GM21529 (cell line): ENCODE measurements at regions not wholly inside any gene's neighbourhood (a gene's known extent, or its start where the extent isn't known, plus 50 kb on each side); places are given as distances from the start of the nearest gene placed in this dataset.
A peak's percentile ranks its signal among the peaks of the same experiment; 100 is the strongest.

Source experiments
- ATAC-seq: cut with Tn5 transposase; IDR thresholded peaks from one replicate; pipeline ENCODE4 v1.9.1; 2021; ENCODE audit not compliant: unreplicated experiment

DNA sequence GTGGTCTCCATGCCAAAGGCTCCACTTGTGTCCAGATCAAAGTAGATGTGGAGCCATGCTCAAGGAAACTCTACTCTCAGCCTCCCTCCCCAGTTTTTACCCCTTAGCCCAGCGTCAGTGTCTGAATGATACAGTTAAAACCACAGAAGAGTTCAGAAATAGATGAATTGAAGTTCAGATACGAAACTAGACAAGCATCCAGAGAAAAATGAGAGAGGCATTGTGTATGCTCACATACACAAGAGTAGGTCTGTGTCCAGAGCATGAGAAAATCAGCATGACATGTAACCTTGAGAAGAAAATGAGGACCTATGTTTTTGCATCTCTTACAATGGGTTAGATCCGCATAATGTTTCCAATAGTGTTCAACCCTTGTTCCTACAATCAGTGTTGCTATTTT, 612.8 kb upstream of the PKDCC start:
- no peak for ATAC-seq

DNA sequence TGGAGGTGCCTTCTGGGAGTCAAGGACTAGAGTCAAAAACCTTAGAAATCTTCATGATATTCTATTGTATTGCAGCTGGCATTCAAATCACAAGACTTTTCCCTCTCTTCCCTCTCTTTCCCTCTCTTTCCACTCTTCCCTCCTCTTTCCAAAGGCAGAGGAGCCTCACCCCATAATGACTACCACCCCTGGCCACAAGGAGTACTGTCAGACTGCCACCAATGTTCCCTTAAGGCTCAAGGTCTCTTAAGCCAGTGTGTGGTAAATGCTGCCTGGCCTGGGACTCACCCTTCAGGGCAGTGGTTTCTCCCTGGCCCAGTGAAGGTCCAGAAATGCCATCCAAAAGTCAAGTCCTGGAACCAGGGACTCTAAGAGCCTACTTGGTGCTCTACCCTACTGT, 605.9 kb upstream of the PKDCC start:
- ATAC-seq: no peak

DNA sequence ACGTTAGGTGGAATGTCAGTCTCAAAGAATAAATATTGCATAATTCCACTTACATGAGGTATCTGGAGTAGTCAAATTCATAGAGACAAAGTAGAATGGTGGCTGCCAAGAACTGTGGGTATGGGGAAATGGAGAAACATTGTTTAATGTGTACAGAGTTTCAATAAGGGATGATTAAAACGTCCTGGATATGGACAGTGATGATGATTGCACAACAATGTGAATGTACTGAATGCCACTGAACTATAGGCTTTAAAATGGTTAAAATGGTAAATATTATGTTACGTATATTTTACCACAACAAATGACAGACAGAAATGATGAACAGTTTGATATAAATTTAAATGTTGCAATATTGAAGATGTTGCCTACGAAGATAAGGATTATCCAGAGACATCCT, 602.0 kb upstream of the PKDCC start:
- ATAC-seq: no peak

DNA sequence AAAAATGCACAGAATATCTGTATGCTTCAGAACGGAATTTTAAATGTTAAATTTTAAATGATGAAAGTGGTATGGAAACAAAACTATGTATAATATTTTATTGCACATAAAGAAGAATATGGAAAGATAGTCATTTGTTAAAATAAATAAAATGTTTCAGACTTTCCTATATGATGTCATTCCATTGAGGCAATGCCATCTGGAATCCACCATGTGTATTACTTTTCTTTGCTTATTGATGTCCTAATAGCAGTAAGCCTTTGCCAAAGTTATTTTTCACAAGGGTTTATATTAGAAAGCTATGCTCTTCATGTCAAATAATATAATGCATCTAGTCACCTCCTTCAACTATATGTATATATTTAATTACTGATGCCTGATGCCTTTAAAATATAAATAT, 601.6 kb upstream of the PKDCC start:
- no peak for ATAC-seq

DNA sequence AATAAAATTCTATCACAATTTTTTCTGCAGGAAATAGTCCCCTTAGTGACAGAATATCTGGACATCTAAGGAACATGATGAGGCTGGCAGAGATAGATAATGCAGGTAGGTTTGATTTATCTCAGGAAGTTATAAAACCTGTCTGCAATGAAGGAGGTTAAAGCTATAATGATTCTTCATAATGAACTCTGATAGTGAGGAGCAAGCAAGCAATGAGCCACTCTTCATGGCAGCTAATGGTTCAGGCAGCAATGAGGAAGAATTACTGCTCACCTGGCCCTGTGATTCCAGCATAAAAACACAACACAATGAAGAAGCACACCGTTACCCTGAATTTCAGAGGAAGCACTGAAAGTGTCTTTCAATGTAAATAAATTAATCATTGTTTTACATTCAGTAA, 599.6 kb upstream of the PKDCC start:
- no peak for ATAC-seq

DNA sequence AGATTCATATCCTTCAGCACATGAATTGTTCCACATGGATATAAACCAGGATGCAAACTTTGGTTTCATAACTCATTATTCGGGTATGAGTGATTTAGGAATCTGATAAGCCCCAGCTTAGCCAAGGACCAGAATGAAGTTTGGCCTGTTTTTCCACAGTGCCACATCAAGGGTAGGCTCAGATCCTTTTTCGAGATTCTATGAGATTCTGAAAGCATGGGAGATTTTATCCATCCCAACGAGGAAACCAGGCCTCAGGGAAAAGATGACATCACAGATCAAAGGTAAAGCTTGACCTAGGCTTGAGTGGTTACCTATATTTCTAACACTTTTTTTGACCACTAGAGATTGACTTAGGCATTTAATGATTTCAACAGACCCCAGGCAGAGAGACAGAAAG, 590.8 kb upstream of the PKDCC start:
- no peak for ATAC-seq

DNA sequence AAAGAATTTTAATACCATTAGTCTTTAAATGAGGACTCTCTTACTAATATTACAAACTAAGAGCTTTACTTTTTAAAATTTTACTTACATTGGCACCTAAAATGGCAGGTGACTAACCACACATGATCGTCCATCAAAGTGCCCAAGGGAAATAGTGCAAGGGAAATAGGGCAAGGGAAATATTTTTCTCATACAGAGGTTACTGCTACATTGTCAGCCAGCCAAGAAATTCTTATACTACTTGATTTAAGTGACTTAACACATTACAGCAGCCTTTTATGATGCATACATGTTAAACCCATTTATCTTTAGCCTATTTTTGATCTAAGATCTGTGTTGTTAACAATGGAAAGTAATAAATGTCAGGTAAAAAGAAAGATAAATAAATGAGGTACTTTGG, 587.2 kb upstream of the PKDCC start:
- ATAC-seq: no peak

DNA sequence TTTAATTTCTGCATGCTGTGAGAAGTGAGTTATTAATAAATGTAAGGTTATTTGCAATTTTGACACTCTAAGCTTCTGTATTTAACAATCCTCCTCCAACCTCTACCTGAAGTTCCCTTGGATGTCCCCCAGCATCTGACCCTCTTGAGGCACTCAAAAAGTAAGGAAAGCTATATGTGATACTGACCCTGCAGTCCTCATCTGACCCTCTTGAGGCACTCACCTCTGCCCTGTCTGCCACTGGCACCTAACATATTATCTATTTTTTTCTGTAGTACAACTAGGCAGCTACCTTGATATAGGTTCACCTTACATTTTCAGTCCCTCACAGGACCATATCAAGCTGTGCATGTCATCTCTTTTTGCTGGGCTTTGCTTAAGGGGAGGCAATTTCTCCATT, 583.4 kb upstream of the PKDCC start:
- ATAC-seq: no peak

DNA sequence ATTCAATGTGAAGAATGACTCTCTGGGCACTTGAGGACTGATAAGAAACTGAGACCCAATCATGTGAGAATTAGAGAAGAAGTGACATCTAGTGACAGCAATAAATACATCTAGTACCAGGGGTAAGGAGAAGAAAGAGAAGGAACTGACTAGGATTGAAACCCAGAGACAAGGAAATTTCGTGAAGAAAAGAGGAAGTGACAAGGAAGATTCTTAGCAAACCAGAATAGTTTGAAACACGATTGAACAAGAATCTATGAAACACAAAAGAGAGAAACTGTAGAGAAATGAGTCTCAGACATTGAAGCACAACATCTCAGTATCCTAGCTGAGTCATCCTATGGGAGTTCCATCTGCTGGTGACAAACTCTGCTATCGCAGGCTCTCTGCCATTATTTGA, 571.9 kb upstream of the PKDCC start:
- ATAC-seq: peak; percentile 44

DNA sequence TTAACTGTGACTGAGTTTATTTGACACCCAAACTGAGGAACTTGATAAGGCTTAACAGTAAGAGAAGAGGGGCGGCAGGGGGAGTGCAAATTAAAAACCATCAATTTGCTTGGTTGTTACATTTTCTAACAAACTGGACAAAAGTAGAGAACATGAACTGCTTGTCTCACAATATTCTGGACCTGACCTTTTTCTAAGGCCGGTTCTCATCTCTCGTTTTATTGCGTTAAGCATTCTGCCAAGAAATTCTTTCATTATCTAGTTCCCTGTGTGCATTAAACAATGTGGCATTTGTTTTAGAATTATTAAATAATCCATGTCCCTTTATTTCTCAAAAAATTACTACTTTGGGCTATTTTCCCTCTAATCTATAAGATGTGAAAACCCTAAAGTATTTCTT, 565.2 kb upstream of the PKDCC start:
- no peak for ATAC-seq

DNA sequence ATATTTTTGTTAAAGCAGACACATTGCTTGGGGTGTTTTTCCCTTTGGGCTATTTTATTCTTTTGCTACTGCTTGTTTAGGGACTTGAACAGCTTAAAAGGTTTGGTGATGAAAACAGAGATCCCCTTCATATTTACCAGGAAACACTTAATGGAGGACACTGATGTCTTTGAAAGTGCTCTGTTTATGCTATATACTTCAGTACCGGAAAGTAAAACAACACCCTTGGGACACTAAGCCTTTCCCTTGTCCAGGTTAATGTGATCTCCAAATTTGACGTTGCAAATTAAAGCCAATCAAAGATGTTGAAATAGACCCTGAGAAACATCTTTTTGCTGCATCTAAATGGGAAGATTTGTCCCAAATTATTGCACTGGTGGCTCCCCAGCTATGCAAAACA, 564.6 kb upstream of the PKDCC start:
- ATAC-seq: no peak

DNA sequence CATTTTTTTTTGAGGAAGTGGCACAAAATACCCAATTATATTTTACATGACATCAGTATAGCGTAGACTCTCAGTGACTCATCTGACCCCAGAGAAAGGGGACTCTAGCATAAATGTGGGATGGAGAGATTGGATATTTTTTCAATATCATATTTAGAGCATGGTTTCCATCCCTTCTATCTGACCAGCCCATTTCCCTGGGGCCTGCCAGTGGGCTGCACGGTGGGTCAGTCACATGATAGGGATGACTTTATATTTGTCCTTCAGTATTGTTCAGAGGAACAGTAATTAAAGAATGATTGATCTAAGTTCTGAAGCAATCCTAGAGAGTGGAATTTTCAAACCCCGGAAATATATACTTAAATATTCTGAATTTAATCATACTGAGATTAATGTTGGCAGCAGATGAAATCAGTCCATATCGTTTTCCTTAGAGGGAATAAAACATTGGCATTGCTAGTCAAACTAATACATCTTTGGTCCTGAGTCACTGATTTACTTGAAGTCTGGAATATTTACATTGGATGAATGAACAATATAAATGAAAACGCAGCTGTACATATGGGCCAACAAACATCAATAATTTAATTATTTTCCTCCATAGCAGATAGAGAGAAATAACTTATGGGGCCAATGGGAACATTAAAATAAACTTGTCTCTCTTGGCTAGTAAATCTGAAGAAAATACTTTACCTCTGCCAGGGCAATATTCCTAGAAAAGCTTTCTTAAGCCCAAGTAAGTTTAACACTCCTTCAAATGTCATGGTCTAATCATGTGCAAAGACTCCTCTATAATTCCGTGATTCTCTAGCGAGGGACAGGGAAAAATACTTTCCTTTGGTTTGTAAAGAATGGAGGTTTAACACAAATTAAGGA, 563.6 kb upstream of the PKDCC start:
- no peak for ATAC-seq

DNA sequence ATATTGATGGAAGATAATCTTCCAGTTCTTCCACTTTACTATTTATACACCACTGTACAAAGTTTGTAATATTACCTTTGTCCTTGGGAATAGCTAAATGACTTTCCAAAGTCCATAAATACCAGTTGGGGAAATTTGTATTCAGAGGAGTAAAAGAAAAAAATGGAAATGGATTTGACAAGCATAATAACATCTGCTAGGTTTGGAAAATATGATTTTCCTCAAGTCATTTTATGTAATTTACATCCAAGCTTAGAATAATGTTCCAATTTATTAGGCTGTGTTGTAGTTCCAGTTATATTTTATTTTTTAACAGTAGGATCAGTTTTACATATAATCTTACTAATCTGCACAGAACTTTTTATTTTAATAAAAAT, 563.0 kb upstream of the PKDCC start:
- ATAC-seq: no peak

DNA sequence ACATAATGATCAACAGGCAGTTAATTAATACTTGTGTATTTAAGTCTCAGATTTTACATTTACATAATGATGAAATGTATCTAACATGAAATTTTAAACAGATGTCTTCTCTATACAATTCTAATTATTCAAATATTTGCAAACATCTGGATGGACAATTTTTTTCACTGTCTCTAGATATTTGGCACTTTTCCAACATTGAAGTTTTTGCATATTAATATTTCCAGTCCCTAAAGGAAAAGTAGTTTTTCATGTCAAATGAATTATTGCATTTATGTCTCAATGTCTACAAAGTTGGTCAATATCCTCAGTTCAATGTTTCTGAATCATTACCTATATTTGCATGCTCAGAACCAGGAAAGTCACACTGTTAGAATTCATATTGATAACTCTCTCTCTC, 560.9 kb upstream of the PKDCC start:
- ATAC-seq: no peak

DNA sequence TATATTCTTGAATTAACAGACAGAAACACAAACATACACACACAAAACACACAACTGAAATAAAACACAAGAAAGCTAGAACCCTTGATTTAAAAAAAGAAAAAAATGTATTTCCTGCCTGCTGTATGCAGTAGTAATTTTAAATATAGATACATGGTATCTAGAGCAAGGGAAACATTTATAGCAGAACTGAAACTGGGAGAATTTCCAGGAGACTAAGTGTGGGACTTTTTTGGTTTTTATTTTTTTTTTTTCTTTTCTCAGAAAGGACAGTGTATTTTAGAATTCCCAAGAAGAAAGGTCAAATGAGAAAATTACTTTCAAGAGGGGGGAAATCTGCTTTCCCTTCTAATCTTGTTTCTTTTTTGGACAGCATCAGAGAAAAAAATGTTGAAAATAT, 558.9 kb upstream of the PKDCC start:
- ATAC-seq: no peak

DNA sequence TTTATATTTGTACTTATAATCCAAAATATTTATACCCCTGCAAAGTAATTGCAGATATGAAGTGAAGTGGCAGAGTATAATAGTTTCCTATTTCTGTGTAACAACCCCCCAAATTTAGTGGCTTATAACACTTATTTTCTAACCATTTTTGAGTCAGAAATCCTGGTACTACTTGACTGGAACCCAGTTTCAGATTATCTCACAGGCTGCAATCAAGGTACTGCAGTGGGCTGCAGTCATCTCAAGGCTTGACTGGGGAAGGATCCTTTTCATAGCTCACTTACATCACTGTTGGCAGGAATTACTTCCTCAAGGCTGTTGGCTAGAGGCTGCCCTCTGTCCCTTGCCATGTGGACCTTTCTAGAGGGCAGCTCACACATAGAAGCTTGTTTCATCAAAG, 558.2 kb upstream of the PKDCC start:
- ATAC-seq: no peak

DNA sequence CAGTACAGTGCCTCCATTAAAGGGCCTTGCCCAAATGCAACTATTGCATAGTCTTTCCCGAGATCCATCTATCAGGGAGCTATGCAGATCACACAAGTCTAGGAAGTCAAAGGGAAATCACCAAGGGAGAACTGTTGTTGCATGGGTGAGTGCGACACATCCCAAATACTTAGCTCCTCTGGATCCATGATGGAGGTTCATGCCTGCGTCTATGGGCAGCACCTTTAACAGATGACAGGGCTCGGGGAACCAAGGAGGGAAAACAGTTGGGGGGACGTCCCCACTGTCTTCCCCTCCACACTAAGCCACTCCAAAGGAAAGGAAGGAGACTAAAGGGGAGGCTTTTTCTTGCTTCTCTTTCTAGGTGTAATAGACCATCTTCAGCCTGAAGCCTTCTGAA, 552.8 kb upstream of the PKDCC start:
- no peak for ATAC-seq

DNA sequence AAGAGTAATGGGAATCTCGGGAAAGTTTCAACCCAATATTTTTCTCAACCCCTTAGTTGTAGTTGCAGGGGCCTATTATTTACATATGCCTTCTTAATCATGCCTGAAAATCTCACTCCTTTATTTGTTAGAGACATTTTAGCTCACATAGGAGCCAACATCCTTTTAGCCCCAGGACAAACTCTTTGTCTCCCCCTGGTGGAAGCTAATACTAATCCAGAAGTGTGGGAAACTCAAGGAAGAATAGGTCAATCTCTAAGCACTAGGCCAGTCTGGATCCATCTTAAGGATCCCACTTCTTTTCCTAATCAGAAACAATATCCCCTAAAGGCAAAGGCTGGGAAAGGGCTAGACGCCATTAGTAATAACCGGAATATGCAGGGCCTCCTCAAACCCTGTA, 550.9 kb upstream of the PKDCC start:
- no peak for ATAC-seq

DNA sequence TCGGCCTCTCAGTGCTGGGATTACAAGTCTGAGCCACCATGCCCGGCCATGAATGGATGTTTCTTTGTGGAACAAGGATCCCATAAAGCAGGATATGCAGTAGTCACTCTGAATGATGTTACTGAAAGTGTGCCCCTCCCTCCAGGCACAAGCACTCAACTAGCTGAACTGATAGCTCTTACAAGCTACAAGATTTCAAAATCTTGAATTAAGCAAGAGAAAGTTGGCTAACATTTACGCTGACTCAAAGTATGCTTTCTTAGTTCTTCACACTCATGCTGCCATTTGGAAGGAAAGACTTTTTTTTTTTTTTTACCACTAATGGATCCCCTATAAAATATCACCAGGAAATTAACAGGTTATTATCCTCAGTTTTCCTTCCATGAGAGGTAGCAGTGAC, 549.0 kb upstream of the PKDCC start:
- no peak for ATAC-seq

DNA sequence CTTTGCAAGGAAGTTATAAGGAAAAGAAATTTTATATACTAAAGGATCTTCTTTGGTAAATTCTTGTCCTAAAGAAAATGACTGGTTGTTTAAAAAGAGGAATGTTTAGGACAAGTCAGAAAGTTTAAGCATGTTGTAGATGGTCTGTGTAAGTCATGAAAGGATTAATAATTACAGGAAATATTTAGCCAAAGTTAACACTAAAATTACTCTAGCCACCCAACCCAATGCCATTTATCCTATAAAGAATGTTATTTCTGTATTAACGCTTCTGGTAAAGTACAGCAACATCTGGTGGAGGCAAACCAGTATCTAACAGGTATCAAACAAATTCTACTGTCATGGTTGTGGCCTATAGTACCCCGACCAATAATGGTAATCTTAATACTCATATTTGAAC, 546.9 kb upstream of the PKDCC start:
- no peak for ATAC-seq

DNA sequence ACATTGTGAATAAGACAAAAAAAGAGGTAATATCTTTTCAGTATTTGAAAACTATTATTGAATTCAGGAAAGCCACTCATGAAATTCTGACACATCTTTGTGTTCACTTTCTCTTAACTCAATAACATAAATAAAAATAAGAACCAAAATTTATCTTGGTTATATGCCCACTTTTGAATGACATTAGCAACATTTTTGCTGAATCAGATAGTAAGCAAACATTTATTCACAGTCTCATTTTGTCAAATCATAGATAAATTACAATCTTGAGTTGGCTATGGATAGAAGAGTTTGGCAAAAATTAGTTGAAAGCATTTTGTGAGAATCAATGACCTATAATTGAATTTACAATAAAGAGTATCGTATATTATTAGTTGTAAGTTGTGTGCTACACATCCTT, 545.1 kb upstream of the PKDCC start:
- no peak for ATAC-seq

DNA sequence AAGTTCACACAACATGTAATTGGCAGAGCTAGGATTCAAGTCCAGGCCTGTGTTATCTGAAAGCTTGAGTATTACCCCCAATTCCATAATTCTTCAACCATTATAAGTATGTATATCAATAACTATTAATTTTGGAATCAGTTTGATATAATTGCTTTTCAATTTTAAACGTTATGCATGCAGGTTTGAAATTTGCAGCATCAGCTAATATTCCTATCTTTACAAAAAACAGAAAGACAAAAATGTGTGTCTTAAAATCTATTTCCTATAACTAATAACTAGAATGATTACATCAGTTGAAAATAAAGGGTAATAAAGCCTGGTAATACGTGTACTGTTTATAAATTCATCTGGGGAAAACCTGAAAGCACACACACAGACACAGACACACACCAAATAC, 543.3 kb upstream of the PKDCC start:
- no peak for ATAC-seq

DNA sequence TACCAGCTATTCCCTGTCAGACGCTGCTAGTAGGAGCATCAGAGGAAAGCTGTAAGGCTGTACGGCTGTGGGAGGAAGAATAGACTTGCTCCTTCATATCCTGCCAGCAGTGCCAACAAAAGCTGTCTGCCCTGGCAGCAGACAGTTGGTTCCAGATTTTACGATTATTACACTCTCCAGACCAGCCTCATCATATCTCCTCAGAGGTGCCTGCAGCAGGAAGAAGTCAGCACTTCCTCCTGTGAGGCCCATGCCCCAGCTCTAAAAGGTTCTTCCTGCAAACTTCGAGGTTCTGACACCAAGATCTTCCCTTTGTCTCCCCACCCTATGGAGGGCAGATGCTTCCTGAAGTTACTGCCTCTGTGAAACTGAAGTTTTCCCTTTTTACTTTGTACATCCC, 537.7 kb upstream of the PKDCC start:
- ATAC-seq: no peak
